Body of pancreas (tissue), 4 donors: ENCODE measurements at regions not wholly inside any gene's neighbourhood (a gene's known extent, or its start where the extent isn't known, plus 50 kb on each side); places are given as distances from the start of the nearest gene placed in this dataset.

Source experiments
- CTCF ChIP-seq, 7 experiments: fragments of 450-650 bp in 4 of 7; fragments of 200-600 bp in 3 of 7; sonication (generic) in 3 of 7; IDR thresholded peaks; one replicate each; pipeline ENCODE4 v1.5.1; 2016 to 2019; ENCODE audit warnings: antibody characterized with exemption in 7 of 7
- POLR2A ChIP-seq, 3 donors: fragments of 450-650 bp; IDR thresholded peaks; one replicate each; pipeline ENCODE4 v1.6.1; 2016; ENCODE audit warnings: antibody characterized with exemption in 3 of 3, mild to moderate bottlenecking in 2 of 3

GRCh38 chr4:104352211-104352610 lies 142.5 kb downstream of the CXXC4 start:
- TF ChIP-seq CTCF (IDR thresholded peaks at IDR 0.05) (peak in 1 of 7 experiments; percentile 15), POLR2A (IDR thresholded peaks at IDR 0.05) (no peak)
